H7 (cell line): ENCODE measurements at regions not wholly inside any gene's neighbourhood (a gene's known extent, or its start where the extent isn't known, plus 50 kb on each side); places are given as distances from the start of the nearest gene placed in this dataset.
"Not testable (repeated sequence)": the region's sequence is repeated elsewhere in the genome, so short reads cannot be mapped to it uniquely, and the experiment has no call there.

Experiments
- DNase-seq: peaks from one replicate; pipeline ENCODE4 v3.0.0; 2012
- H3K27me3 ChIP-seq: 2 replicates; pipeline ENCODE4 v1.6.0; 2011; ENCODE audit warnings: mild to moderate bottlenecking, low read length; ENCODE audit not compliant: control insufficient read depth, insufficient read depth
- H3K36me3 ChIP-seq: replicated peaks from 2 replicates; pipeline ENCODE4 v1.5.1; 2011; ENCODE audit warnings: low read length; ENCODE audit not compliant: control insufficient read depth, insufficient read depth
- H3K4me3 ChIP-seq: 2 replicates; pipeline ENCODE4 v1.5.1; 2011; ENCODE audit warnings: low read depth, mild to moderate bottlenecking, control low read depth, low read length, moderate library complexity; ENCODE audit not compliant: insufficient read depth

DNA sequence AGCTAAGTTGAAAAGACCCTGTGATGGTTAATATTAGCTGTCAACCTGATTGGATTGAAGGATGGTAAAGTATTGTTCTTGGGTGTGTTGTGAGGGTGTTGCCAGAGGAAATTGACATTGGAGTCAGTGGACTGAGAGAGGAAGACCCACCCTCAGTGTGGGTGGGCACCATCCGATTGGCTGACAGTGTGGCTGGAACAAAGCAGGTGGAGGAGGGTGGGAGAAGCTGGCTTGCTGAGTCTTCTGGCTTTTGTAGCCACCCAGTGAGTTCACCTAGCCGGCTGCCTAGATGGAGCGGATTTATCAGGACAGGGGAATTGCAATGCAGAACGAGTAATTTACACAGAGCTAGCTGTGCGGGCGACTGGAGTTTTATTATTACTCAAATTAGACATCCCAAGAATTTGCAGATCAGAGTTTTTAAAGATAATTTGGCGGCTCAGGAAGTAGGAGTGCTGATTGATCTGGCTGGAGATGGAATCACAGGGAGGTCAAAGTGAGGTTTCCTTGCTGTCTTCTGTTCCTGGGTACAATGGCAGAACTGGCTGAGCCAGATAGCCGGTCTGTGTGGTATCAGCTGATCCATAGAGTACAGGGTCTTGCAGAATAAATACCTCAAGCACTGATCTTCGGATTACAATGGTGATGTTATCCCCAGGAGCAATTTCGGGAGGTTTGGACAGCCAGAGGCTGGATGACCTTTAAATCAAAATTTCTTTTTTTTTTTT is 4015.1 kb upstream of the TPTE start:
- not testable (repeated sequence) for H3K4me3 ChIP-seq, DNase-seq, H3K36me3 ChIP-seq, H3K27me3 ChIP-seq

DNA sequence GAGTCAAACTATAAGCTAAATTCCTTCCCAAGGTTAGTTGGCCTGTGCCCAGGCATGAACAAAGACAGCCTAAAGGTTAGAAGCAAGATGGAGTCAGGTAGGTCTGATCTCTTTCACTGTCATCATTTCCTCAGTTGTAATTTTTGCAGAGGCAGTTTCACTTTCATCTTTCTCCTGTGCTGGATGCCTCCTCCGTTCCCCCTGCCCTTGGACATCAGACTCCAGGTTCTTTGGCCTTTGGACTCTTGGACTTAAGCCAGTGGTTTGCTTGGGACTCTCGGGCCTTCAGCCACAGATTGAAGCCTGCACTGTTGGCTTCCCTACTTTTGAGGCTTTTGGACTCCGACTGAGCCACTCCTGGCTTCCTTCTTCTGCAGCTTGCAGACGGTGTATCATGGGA is 4013.8 kb upstream of the TPTE start:
- H3K27me3 ChIP-seq, H3K4me3 ChIP-seq, DNase-seq, H3K36me3 ChIP-seq: not testable (repeated sequence)

DNA sequence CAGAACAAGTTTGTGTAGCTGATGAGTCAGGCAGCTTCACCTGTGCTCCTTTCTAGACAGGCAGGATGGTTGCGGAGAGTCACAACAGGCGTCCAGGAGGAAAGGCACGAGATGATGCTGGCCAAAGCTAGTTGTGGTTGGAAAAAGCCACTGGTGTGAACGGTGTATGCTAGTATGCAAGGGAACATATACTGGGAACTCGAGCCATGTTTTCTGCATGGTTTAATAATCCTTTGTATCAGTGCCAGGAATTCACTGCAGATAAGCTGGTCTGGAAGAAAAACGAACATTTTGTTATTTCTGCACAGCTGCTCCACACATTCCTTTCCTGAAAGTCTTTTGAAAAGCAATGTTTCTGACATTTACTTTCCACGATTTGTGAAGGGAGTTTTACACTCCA is 3999.6 kb upstream of the TPTE start:
- not testable (repeated sequence) for H3K27me3 ChIP-seq, H3K4me3 ChIP-seq, DNase-seq, H3K36me3 ChIP-seq

DNA sequence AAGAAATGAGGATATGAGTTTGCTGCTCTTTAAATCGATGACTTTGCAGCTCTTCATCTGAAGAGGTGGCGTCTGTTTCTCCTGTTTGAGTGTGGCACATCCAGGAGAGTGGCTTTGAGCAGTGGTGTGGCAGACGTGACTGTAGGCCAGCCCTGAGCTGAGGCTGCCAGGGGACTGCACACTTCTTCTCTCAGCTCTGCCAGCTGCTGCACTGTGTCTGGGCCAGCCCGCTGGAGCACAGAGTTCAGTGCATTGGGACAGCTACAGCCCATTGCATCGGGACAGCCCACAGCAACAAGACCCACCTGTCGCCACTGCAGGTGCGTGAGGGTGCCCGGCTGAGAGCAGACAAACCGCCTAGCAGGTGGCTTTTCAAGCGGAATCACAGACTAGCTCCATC is 3995.2 kb upstream of the TPTE start:
- not testable (repeated sequence) for H3K36me3 ChIP-seq, DNase-seq, H3K27me3 ChIP-seq, H3K4me3 ChIP-seq

DNA sequence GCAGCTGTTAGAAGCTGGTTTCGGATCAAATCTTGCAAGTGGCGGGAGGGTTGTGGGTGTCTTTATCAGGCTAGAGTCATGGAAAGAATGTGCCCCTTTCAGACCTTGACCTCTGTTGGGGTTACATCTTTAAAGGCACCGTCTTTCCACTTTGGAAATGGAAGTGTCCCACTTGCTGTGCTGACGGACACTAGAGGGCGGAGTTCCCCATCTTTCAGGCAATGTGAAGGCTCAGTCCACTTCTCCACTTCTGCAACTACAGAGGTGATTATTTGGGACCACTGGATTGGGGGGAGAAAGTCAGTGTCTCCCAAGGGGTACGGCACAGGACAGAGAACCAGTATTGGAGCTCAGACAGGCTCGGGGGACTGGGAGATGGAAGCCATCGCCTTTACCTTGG is 3990.7 kb upstream of the TPTE start:
- DNase-seq, H3K4me3 ChIP-seq, H3K27me3 ChIP-seq, H3K36me3 ChIP-seq: not testable (repeated sequence)

DNA sequence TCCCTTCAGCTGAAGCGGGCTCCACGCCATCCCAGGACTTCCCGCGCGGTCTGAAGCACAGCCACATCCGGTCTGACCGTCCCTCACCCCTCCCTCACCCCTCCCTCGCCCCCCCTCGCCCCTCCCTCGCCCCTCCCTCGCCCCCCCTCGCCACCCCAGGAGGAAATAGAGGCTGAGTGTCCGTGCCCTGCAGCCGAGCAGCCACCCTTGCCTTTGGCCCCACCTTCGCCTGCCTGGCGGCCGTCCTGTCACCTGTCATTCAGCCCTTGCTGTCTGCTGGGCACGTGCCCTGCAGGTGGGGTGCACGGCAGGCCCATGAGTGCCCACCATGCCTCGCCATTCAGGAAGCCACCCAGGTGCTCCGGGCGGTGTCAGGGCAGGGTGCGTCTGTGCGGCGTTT is 3988.1 kb upstream of the TPTE start:
- H3K4me3 ChIP-seq = not testable (repeated sequence)

DNA sequence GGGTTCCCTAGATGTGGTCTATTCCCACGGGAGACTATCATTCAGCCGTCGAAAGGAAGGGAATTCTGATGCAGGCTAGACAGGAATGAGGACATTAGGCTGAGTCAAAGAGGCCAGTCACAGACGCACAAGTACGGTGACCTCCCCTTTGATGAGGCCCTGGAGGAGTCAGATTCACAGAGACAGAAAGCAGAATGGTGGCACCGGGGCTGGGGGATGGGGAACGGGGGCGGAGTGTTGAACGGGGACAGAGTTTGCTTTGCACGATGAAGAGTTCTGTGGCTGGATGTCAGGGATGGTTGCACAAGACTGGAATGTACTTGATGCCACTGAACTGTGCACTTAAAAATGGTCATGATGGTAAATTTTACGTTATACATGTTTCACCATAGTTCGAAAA is 3983.1 kb upstream of the TPTE start:
- H3K27me3 ChIP-seq, DNase-seq, H3K4me3 ChIP-seq, H3K36me3 ChIP-seq: not testable (repeated sequence)

More for the DNA sequence above, 3988.1 kb upstream of the TPTE start:
- H3K27me3 ChIP-seq, H3K36me3 ChIP-seq, DNase-seq: not testable (repeated sequence)

DNA sequence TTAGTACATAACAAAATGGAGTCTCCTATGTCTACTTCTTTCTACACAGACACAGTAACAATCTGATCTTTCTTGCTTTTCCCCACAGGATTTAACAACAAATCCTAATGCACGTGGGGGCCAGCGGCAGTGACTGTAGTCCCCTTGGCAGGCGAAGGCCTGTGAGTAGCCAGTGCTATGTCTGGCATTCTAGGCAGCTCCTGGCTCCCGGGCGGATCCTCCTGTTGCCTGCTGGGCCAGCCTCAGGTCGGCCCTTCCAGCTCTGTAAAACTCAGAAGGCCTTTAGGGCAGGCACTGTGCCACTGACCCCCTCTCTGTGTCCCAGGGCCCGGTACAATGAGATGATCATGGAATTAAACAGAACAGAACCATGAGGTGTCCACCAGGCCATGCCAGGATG is 3981.7 kb upstream of the TPTE start:
- not testable (repeated sequence) for DNase-seq

DNA sequence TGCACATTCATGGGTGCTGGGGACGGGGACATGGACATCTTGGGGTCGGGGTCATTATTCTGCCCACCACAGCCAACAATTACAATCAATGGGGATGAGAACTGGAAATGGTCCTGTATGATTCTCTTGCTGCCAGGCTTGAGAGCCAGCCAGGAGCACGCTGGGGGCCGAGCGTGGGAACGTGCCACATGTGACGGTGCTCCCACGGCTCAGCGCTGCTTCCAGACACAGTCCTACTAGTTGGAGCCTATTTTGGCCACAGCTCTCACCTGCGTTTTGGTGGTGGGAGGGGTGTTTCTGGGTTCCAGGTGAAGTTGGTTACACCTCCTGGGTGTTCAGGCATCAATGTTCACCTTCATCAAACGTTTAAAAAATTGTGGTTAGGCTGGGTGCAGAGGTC is 3980.3 kb upstream of the TPTE start:
- H3K36me3 ChIP-seq, DNase-seq, H3K4me3 ChIP-seq, H3K27me3 ChIP-seq: not testable (repeated sequence)

More for the DNA sequence above, 3981.7 kb upstream of the TPTE start:
- H3K27me3 ChIP-seq, H3K4me3 ChIP-seq, H3K36me3 ChIP-seq: not testable (repeated sequence)

DNA sequence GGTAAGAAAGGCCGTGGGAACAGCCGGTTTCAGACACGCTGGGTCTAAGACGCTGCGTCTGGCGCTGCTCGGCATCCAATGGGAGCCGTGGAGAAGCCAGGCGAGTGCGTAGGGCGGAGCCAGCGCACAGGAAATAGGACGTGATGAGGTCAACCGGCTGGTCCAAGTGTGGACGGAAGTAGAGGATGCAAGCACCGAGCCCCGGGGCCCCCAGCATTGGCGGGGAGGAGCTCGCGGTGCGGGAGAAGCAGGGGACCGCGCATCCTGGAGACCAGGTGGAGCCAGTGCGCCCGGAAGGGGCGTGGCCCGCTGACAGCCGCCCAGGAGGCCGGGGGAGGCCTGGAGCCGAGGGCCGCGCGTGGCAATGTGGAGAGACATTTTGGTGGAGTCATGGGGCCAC is 3976.1 kb upstream of the TPTE start:
- H3K27me3 ChIP-seq, H3K4me3 ChIP-seq, H3K36me3 ChIP-seq, DNase-seq: not testable (repeated sequence)

DNA sequence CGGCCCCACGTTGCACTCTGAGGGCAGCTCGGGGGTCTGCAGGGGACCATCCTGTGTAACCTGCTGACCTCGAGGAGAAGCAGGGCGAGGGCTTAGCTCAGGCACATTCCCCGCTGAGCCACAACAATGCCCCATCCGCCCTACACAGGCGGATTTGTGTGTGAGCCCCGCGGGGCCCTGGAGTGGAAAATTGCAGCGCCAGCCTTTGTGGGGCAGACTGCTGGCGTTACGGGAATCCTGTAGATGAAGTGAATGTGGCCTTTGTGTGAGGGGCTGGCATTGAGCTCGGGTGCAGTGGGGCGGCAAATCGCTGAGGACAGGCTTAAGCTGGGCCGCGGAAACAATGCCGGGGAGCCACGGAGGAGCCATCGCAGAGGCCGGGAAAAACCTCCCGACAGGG is 3970.3 kb upstream of the TPTE start:
- not testable (repeated sequence) for H3K36me3 ChIP-seq, H3K27me3 ChIP-seq, DNase-seq, H3K4me3 ChIP-seq

DNA sequence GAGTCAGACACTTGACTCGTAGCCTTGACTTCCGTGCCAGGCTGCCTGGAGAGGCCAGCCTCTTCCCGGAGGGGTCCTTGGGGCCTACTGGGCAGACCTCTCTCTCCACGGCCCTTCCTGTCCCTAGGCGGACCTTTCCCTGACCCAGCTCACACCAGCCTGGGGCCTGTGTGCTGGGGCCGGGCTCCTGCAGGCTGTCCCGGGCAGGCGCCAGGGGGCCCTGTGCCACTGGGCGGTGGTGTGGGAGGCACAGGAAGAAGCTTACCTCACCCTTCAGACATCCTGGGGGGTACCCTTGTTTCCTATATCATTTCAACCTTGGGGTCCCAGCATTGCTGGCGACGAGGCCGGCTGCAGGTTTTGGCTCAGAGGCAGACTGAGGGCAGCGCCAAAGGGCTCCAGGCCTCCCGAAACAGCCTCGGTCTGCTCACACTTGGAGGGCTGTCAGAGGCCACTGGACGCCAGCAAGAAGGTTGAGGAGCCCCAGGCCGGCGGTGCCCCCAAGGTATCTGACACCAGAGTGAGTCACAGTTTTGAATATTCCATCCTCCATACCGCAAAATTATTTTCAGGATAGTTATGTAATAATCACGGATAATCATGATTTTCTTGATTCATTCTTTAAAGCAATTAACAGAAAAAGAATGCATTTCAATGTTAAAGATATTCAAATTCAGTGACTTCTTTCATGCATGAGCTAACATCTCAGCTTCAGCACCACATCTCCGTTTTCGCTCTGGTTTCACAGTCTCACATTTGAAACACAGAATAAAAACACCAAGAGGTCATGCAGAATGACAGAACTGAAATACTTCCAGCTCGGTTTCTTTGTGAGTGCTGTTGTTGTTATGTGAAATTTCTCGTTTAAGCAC is 3967.6 kb upstream of the TPTE start:
- H3K4me3 ChIP-seq, DNase-seq, H3K36me3 ChIP-seq, H3K27me3 ChIP-seq: not testable (repeated sequence)

DNA sequence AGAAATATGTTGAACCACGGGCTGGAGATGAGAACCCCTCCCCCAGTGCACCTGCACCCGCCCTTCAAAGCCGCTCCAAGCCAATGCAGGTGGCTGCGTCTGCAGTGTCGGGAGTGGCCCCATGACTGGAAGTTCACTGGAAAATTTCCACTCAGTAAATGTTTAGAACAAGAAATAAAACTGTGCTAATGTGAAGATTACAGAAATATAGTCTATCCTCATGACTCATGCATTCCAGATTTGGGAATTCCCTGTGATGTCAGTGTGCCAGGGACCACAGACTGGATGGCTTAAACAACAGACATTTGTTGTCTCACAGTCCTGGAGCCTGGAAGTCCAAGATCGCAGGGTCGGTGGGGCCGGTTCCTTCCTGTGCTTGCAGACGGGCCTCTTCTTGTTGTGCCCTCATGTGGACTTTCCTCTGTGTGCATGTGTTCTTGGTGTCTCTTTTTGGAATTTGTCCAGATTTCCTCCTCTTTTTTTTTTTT is 3967.0 kb upstream of the TPTE start:
- H3K36me3 ChIP-seq, DNase-seq, H3K27me3 ChIP-seq, H3K4me3 ChIP-seq: not testable (repeated sequence)

DNA sequence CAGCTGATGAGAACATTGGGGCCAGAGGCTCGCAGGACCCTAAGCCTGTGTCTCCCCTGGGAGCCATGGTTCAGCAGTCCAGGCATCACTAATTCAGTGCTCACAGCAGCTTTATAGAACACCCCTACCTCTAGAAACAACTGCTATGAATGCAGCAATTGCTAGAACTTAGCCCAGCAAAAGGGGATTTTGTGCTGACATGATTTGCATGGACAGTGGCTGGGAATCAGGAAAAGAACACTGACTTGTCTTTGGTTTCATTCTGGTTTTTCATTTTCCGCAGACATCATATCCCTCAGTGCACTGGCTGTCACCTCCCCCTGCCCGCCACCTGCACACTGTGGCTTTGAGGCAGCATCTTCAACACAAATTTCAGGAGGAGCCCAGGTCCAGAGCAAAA is 3964.9 kb upstream of the TPTE start:
- H3K36me3 ChIP-seq, H3K27me3 ChIP-seq, H3K4me3 ChIP-seq, DNase-seq: not testable (repeated sequence)

DNA sequence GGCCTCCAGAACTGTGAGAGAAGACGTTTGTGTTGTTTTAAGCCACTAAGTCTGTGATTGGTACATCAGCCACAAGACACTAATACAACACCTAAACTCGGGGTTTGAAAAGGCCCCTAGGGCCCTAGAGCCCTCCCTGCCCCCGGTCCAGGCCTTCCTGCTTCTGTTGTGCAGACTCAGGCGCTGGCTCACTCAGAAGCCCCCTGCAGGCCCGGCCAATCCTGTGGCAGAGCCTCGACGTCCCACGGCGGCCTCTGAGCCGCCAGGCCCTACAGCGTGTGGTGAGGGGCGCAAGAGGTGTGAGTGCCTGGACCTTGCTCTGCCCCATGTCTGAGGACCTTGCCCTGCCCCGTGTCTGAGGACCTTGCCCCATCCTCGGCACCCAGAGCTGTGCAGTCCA is 3964.0 kb upstream of the TPTE start:
- not testable (repeated sequence) for H3K4me3 ChIP-seq, DNase-seq, H3K36me3 ChIP-seq, H3K27me3 ChIP-seq
